Skeletal muscle satellite cell (primary cell): ENCODE measurements at regions not wholly inside any gene's neighbourhood (a gene's known extent, or its start where the extent isn't known, plus 50 kb on each side); places are given as distances from the start of the nearest gene placed in this dataset.

Experiments
- H3K27me3 ChIP-seq: 2 replicates; pipeline ENCODE4 v1.7.0; 2013; ENCODE audit warnings: low read length; ENCODE audit not compliant: control insufficient read depth, insufficient read depth
- H3K36me3 ChIP-seq: 2 replicates; pipeline ENCODE4 v1.7.0; 2013; ENCODE audit warnings: mild to moderate bottlenecking, control low read depth, low read length; ENCODE audit not compliant: insufficient read depth
- H3K4me1 ChIP-seq: 2 replicates; pipeline ENCODE4 v1.7.0; 2013; ENCODE audit warnings: low read length; ENCODE audit not compliant: control insufficient read depth, insufficient read depth
- H3K4me2 ChIP-seq: 2 replicates; pipeline ENCODE4 v1.7.0; 2013; ENCODE audit warnings: mild to moderate bottlenecking, low read length
- H3K4me3 ChIP-seq: 2 replicates; pipeline ENCODE4 v1.7.0; 2013; ENCODE audit warnings: low read length
- H3K9ac ChIP-seq: 2 replicates; pipeline ENCODE4 v1.7.0; 2013; ENCODE audit warnings: mild to moderate bottlenecking, low read depth, low read length, moderate library complexity
- H3K9me3 ChIP-seq: replicated peaks from 2 replicates; pipeline ENCODE4 v1.7.0; 2013; ENCODE audit warnings: mild to moderate bottlenecking, control low read depth, low read length

DNA sequence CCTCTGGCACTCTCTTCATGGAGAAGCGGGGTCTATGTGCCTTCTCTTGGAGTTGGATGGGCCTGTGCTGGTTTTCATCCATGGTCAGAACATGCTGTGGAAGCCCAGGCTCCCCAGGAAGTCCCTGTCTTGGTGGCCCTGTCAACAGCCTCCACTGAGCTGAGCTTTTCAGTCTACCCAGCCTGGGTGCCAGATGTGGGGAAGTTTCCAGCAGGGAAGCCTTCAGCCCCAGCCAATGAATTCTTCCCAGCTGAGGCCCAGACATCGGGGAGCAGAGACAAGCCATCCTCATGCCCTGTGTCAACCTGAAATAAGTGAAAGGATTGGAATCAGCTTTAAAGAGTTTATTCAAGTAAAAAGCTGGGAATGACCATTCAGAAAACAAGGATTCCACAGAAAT lies 75.1 kb upstream of the PGBD5 start:
- no peaks in the 10 kb centered on the region for H3K36me3 ChIP-seq

GRCh38 chr1:230500063-230500462 lies 73.9 kb upstream of the PGBD5 start:
- Histone ChIP-seq H3K9ac (no peak overlapping the region), H3K4me3 (no peak overlapping the region), H3K36me3 (no peaks in the 10 kb centered on the region), H3K27me3 (peaks cover 3% of the 10 kb centered on the region), H3K4me2 (no peak overlapping the region), H3K9me3 (no peaks in the 10 kb centered on the region), H3K4me1 (peaks cover 3% of the 10 kb centered on the region)

More for the DNA sequence above, 75.1 kb upstream of the PGBD5 start:
- H3K27me3 ChIP-seq: no peaks in the 10 kb centered on the region
- no peak overlapping the region for H3K4me3 ChIP-seq
- no peak overlapping the region for H3K4me2 ChIP-seq
- peaks cover 3% of the 10 kb centered on the region for H3K4me1 ChIP-seq
- H3K9ac ChIP-seq: no peak overlapping the region
- H3K9me3 ChIP-seq: no peaks in the 10 kb centered on the region

DNA sequence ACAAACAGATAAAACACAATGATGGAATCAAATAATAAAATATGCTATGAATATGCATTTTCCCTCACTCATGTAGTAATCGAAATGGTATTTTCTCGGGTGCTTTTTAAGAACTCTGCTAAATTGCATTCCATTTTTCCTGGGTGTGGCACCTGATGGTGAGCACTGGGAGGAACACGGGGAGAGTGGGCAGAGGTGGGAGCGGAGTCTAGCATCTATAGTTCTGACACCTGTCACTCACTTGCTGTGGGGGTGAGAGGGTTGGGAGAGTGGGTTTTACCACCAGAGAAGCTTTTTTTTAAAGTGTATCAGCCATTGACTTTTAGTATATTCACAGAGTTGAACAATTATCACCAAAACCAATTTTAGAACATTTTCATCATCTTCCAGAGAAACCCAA lies 73.4 kb upstream of the PGBD5 start:
- no peak overlapping the region for H3K4me3 ChIP-seq
- H3K4me1 ChIP-seq: peaks cover 3% of the 10 kb centered on the region
- no peaks in the 10 kb centered on the region for H3K9me3 ChIP-seq
- H3K4me2 ChIP-seq: no peak overlapping the region
- H3K36me3 ChIP-seq: no peaks in the 10 kb centered on the region
- H3K27me3 ChIP-seq: peaks cover 3% of the 10 kb centered on the region
- H3K9ac ChIP-seq: no peak overlapping the region

- no peaks in the 10 kb centered on the region for H3K36me3 ChIP-seq
- no peak overlapping the region for H3K4me2 ChIP-seq
- no peak overlapping the region for H3K4me3 ChIP-seq
- H3K27me3 ChIP-seq: peaks cover 3% of the 10 kb centered on the region
- H3K9ac ChIP-seq: no peak overlapping the region
- no peaks in the 10 kb centered on the region for H3K9me3 ChIP-seq
- H3K4me1 ChIP-seq: peaks cover 3% of the 10 kb centered on the region
Observed at GRCh38 chr1:230498704-230499103, 72.6 kb upstream of the PGBD5 start.

- H3K36me3 ChIP-seq: no peaks in the 10 kb centered on the region
- no peaks in the 10 kb centered on the region for H3K4me1 ChIP-seq
- no peak overlapping the region for H3K4me2 ChIP-seq
- no peaks in the 10 kb centered on the region for H3K9me3 ChIP-seq
- H3K9ac ChIP-seq: no peak overlapping the region
- H3K4me3 ChIP-seq: no peak overlapping the region
- H3K27me3 ChIP-seq: peaks cover 3% of the 10 kb centered on the region
Observed at GRCh38 chr1:230496451-230496850, 70.3 kb upstream of the PGBD5 start.

GRCh38 chr1:230495891-230496385 lies 69.8 kb upstream of the PGBD5 start:
- Histone ChIP-seq H3K4me1 (no peaks in the 10 kb centered on the region), H3K4me3 (no peak overlapping the region)

GRCh38 chr1:230495076-230495475 lies 68.9 kb upstream of the PGBD5 start:
- no peaks in the 10 kb centered on the region for H3K36me3 ChIP-seq

More at GRCh38 chr1:230495891-230496385, 69.8 kb upstream of the PGBD5 start:
- Histone ChIP-seq H3K9ac (no peak overlapping the region), H3K27me3 (peaks cover 3% of the 10 kb centered on the region), H3K9me3 (no peaks in the 10 kb centered on the region), H3K36me3 (no peaks in the 10 kb centered on the region), H3K4me2 (no peak overlapping the region)

GRCh38 chr1:230494514-230494913 lies 68.4 kb upstream of the PGBD5 start:
- Histone ChIP-seq H3K4me2 (no peak overlapping the region), H3K4me3 (no peak overlapping the region), H3K36me3 (no peaks in the 10 kb centered on the region), H3K9ac (no peak overlapping the region), H3K27me3 (peaks cover 3% of the 10 kb centered on the region), H3K9me3 (no peaks in the 10 kb centered on the region), H3K4me1 (no peaks in the 10 kb centered on the region)

More at GRCh38 chr1:230495076-230495475, 68.9 kb upstream of the PGBD5 start:
- no peak overlapping the region for H3K4me3 ChIP-seq
- H3K4me2 ChIP-seq: no peak overlapping the region
- peaks cover 3% of the 10 kb centered on the region for H3K27me3 ChIP-seq
- no peaks in the 10 kb centered on the region for H3K9me3 ChIP-seq
- no peaks in the 10 kb centered on the region for H3K4me1 ChIP-seq
- H3K9ac ChIP-seq: no peak overlapping the region

GRCh38 chr1:230494026-230494425 lies 67.9 kb upstream of the PGBD5 start:
- peaks cover 3% of the 10 kb centered on the region for H3K27me3 ChIP-seq
- no peaks in the 10 kb centered on the region for H3K36me3 ChIP-seq
- no peak overlapping the region for H3K9ac ChIP-seq

GRCh38 chr1:230493264-230493663 lies 67.1 kb upstream of the PGBD5 start:
- Histone ChIP-seq H3K27me3 (peaks cover 3% of the 10 kb centered on the region), H3K9me3 (no peaks in the 10 kb centered on the region), H3K4me3 (no peak overlapping the region), H3K36me3 (no peaks in the 10 kb centered on the region), H3K4me1 (no peaks in the 10 kb centered on the region), H3K9ac (no peak overlapping the region), H3K4me2 (no peak overlapping the region)

More at GRCh38 chr1:230494026-230494425, 67.9 kb upstream of the PGBD5 start:
- H3K4me3 ChIP-seq: no peak overlapping the region
- no peaks in the 10 kb centered on the region for H3K9me3 ChIP-seq
- H3K4me2 ChIP-seq: no peak overlapping the region
- no peaks in the 10 kb centered on the region for H3K4me1 ChIP-seq

DNA sequence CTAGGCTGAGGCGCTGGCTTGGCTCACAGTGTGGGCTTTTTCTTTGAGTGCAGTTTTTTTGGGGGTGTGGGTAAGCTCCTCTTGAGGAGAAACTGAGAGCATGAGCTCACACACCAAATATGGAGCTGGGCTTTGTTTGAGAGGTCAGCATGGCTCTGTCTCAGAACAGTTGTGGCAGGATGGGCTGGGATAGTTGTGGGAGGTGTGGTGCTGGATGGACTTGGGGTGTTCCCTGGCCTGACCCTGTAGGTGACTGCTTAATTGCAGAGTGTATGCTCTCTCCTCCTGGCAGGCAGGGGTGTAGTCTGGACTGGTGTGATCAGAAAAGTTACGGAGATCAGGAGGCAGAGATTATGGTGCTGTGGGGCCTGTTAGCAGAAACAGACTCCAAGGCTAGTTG lies 64.3 kb upstream of the PGBD5 start:
- Histone ChIP-seq H3K9ac (no peak overlapping the region), H3K9me3 (no peaks in the 10 kb centered on the region), H3K27me3 (no peaks in the 10 kb centered on the region), H3K36me3 (no peaks in the 10 kb centered on the region), H3K4me1 (no peaks in the 10 kb centered on the region), H3K4me3 (no peak overlapping the region), H3K4me2 (no peak overlapping the region)

- H3K4me2 ChIP-seq: no peak overlapping the region
- no peak overlapping the region for H3K4me3 ChIP-seq
- no peaks in the 10 kb centered on the region for H3K36me3 ChIP-seq
- H3K9ac ChIP-seq: no peak overlapping the region
- no peaks in the 10 kb centered on the region for H3K9me3 ChIP-seq
- H3K27me3 ChIP-seq: no peaks in the 10 kb centered on the region
- no peaks in the 10 kb centered on the region for H3K4me1 ChIP-seq
Observed at GRCh38 chr1:230487773-230488428, 61.8 kb upstream of the PGBD5 start.
